H1 (cell line): ENCODE measurements at regions not wholly inside any gene's neighbourhood (a gene's known extent, or its start where the extent isn't known, plus 50 kb on each side); places are given as distances from the start of the nearest gene placed in this dataset.

ENCODE experiments used
- CTCF ChIA-PET: fragments of 300-600 bp; sonication (Branson Sonifier 250); formaldehyde crosslinking; loops from one replicate; lab custom pipeline; 2021; ENCODE audit not compliant: partially characterized antibody; lab: Charles Lee
- POLR2A ChIA-PET: fragments of 300-600 bp; sonication (Branson Sonifier 250); formaldehyde crosslinking; loops from one replicate; lab custom pipeline; 2021; ENCODE audit warnings: inconsistent platforms; ENCODE audit not compliant: partially characterized antibody; lab: Charles Lee
- DNase-seq, 2 experiments: peaks; one replicate each; pipeline versions ENCODE4 v3.0.0 to v3.0.0-alpha.2; 2010 to 2022; ENCODE audit warnings: low spot score in 2 of 2, low read depth in 1 of 2, mixed read lengths in 1 of 2
- FAIRE-seq: peaks from 2 replicates; lab custom pipeline; 2011; peaks lifted over from hg19 to GRCh38; lab: Jason Lieb, UNC
- H2AFZ ChIP-seq: 2 replicates; pipeline ENCODE4 v1.8.1; 2012; ENCODE audit warnings: low read length, inconsistent platforms
- H2AK5ac ChIP-seq: 2 replicates; pipeline ENCODE4 v1.6.1; 2013; ENCODE audit warnings: low read depth, low read length
- H2BK120ac ChIP-seq: replicated peaks from 2 replicates; pipeline ENCODE3; 2013; ENCODE audit warnings: low read depth, low read length, inconsistent platforms
- H2BK12ac ChIP-seq: 2 replicates; pipeline ENCODE4 v1.6.1; 2013; ENCODE audit warnings: low read depth, low read length
- H2BK15ac ChIP-seq: 2 replicates; pipeline ENCODE4 v1.6.1; 2013; ENCODE audit warnings: low read length
- H2BK20ac ChIP-seq: 2 replicates; pipeline ENCODE4 v1.6.1; 2013; ENCODE audit warnings: low read length
- H2BK5ac ChIP-seq: 2 replicates; pipeline ENCODE4 v1.6.1; 2013; ENCODE audit warnings: low read depth, low read length
- H3K14ac ChIP-seq: 2 replicates; pipeline ENCODE4 v1.6.1; 2013; ENCODE audit warnings: inconsistent platforms; ENCODE audit not compliant: insufficient read length
- H3K18ac ChIP-seq: 2 replicates; pipeline ENCODE4 v1.6.1; 2013; ENCODE audit warnings: low read length; ENCODE audit errors: extremely low read depth
- H3K23ac ChIP-seq: 2 replicates; pipeline ENCODE4 v1.6.1; 2013; ENCODE audit warnings: inconsistent platforms; ENCODE audit not compliant: insufficient read length
- H3K23me2 ChIP-seq: 2 replicates; pipeline ENCODE4 v1.6.1; 2013; ENCODE audit warnings: low read depth, low read length
- H3K27ac ChIP-seq: 2 replicates; pipeline ENCODE4 v1.6.1; 2011; ENCODE audit warnings: low read depth, low read length, inconsistent platforms
- H3K27me3 ChIP-seq, 4 experiments: replicated peaks in 1 of 4; 1 replicate in 1 of 4; 2 replicates in 3 of 4; pipeline versions ENCODE4 v1.6.1 to v1.8.1; 2011 to 2013; ENCODE audit warnings: low read length in 3 of 4, mild to moderate bottlenecking in 3 of 4, inconsistent platforms in 2 of 4, mixed read lengths in 2 of 4, moderate library complexity in 1 of 4; ENCODE audit not compliant: control insufficient read depth in 3 of 4, insufficient read depth in 3 of 4; ENCODE audit errors: extremely low read depth in 1 of 4
- H3K36me3 ChIP-seq, 4 experiments: 2 replicates each; pipeline versions ENCODE4 v1.6.1 to v1.8.1; 2011 to 2013; ENCODE audit warnings: mild to moderate bottlenecking in 4 of 4, low read length in 3 of 4, moderate library complexity in 2 of 4, control low read depth in 1 of 4, inconsistent platforms in 1 of 4; ENCODE audit not compliant: insufficient read depth in 4 of 4, control insufficient read depth in 2 of 4
- H3K4ac ChIP-seq: replicated peaks from 2 replicates; pipeline ENCODE3; 2013; ENCODE audit warnings: low read length, low read depth, mixed read lengths, inconsistent platforms; ENCODE audit not compliant: insufficient read length
- H3K4me1 ChIP-seq, 4 experiments: replicated peaks in 1 of 4; 1 replicate in 1 of 4; 2 replicates in 3 of 4; pipeline versions ENCODE4 v1.6.1 to v1.8.1; 2011 to 2013; ENCODE audit warnings: low read length in 3 of 4, inconsistent platforms in 2 of 4, mixed read lengths in 1 of 4; ENCODE audit not compliant: insufficient read depth in 4 of 4, control insufficient read depth in 3 of 4
- H3K4me2 ChIP-seq, 2 experiments: 2 replicates each; pipeline versions ENCODE4 v1.6.1 to v1.8.1; 2011 to 2013; ENCODE audit warnings: low read depth in 2 of 2, low read length in 2 of 2, control low read depth in 1 of 2, inconsistent platforms in 1 of 2, mild to moderate bottlenecking in 1 of 2; ENCODE audit not compliant: insufficient read depth in 1 of 2
- H3K4me3 ChIP-seq, 4 experiments: fragments of 200-600, 300-600 bp in 1 of 4; sonication (generic), shearing (Covaris generic), sonication (Bioruptor Twin) in 1 of 4; 2 replicates each; pipeline versions ENCODE4 v1.5.1 to v1.8.1; 2011 to 2016; ENCODE audit warnings: low read length in 4 of 4, low read depth in 3 of 4, control low read depth in 2 of 4, inconsistent platforms in 2 of 4, mild to moderate bottlenecking in 2 of 4, mixed read lengths in 1 of 4, moderate library complexity in 1 of 4; ENCODE audit not compliant: insufficient read depth in 2 of 4; ENCODE audit errors: extremely low read depth in 1 of 4
- H3K56ac ChIP-seq: replicated peaks from 2 replicates; pipeline ENCODE3; 2013; ENCODE audit warnings: low read depth, mild to moderate bottlenecking, mixed read lengths, low read length, inconsistent platforms; ENCODE audit not compliant: insufficient read length
- H3K79me1 ChIP-seq: 2 replicates; pipeline ENCODE4 v1.6.1; 2013; ENCODE audit warnings: low read depth, low read length, control low read depth
- H3K79me2 ChIP-seq, 2 experiments: 2 replicates each; pipeline versions ENCODE4 v1.6.1 to v1.8.1; 2012 to 2013; ENCODE audit warnings: low read length in 2 of 2, mild to moderate bottlenecking in 2 of 2, inconsistent platforms in 1 of 2; ENCODE audit not compliant: insufficient read depth in 2 of 2, control insufficient read depth in 1 of 2
- H3K9ac ChIP-seq, 4 experiments: replicated peaks in 1 of 4; 1 replicate in 1 of 4; 2 replicates in 3 of 4; pipeline versions ENCODE4 v1.6.1 to v1.8.1; 2011 to 2013; ENCODE audit warnings: low read depth in 3 of 4, low read length in 3 of 4, control low read depth in 2 of 4, mild to moderate bottlenecking in 2 of 4, moderate library complexity in 2 of 4, inconsistent platforms in 1 of 4; ENCODE audit errors: extremely low read depth in 1 of 4
- H3K9me3 ChIP-seq, 2 experiments: 2 replicates each; pipeline versions ENCODE4 v1.6.1 to v1.8.1; 2012 to 2013; ENCODE audit warnings: mild to moderate bottlenecking in 2 of 2, moderate library complexity in 2 of 2, control low read depth in 1 of 2, inconsistent platforms in 1 of 2, low read depth in 1 of 2, low read length in 1 of 2, mixed read lengths in 1 of 2; ENCODE audit not compliant: insufficient read depth in 2 of 2
- H4K20me1 ChIP-seq, 2 experiments: replicated peaks in 1 of 2; 2 replicates each; pipeline versions ENCODE3 to v1.8.1; 2011 to 2013; ENCODE audit warnings: inconsistent platforms in 2 of 2, low read length in 2 of 2, mild to moderate bottlenecking in 1 of 2; ENCODE audit not compliant: insufficient read depth in 2 of 2, control insufficient read depth in 1 of 2
- H4K5ac ChIP-seq: 2 replicates; pipeline ENCODE4 v1.6.1; 2013; ENCODE audit warnings: low read length, low read depth, mixed read lengths, inconsistent platforms; ENCODE audit not compliant: insufficient read length
- H4K8ac ChIP-seq: 2 replicates; pipeline ENCODE4 v1.8.0; 2013; ENCODE audit warnings: mild to moderate bottlenecking, moderate library complexity, low read length, inconsistent platforms; ENCODE audit not compliant: insufficient read depth; ENCODE audit errors: extremely low read depth
- H4K91ac ChIP-seq: replicated peaks from 2 replicates; pipeline ENCODE3; 2013; ENCODE audit warnings: low read length, mixed read lengths, inconsistent platforms; ENCODE audit not compliant: insufficient read length
- WGBS, 2 experiments: shearing (Covaris generic) in 1 of 2; methylation state at CpG; one replicate each; pipeline versions ENCODE4 v1.1.6 to v1.1.7; 2013 to 2015; ENCODE audit warnings: low lambda C conversion rate in 2 of 2, mixed read lengths in 2 of 2, inconsistent platforms in 1 of 2, low coverage in 1 of 2, missing lambda C conversion rate in 1 of 2; ENCODE audit not compliant: insufficient replicate concordance in 2 of 2, insufficient coverage in 1 of 2, insufficient read length in 1 of 2; ENCODE audit errors: extremely low coverage in 1 of 2, missing lambda C conversion rate in 1 of 2; 5-methylcytosine and 5-hydroxymethylcytosine counted together

- H4K5ac ChIP-seq = no peak overlapping the region
- no peaks in the 10 kb centered on the region; a peak in 1 of 8 replicates for H3K36me3 ChIP-seq
- no peak overlapping the region for H3K18ac ChIP-seq
- ChIA-PET POLR2A (no interaction called here), CTCF (interaction anchor here (0.6 kb wide), 1 partner anchor 232 kb away, joined by 3 read pairs; no protein-coding TSS in a partner anchor)
- no peak overlapping the region for H2BK120ac ChIP-seq
- no peak overlapping the region for H4K91ac ChIP-seq
- 92% methylated on average over 3 of the region's 3 CpGs; no CpG with 5 or more reads in 1 of the 2 experiments for WGBS, 2 experiments
- H2BK12ac ChIP-seq = no peak overlapping the region
- H2AFZ ChIP-seq = no peak overlapping the region
- H2BK20ac ChIP-seq = no peak overlapping the region
- no peaks in the 10 kb centered on the region for H3K4me1 ChIP-seq
- H3K4me2 ChIP-seq = no peak overlapping the region
- H3K14ac ChIP-seq = no peak overlapping the region
- H3K9ac ChIP-seq = no peak overlapping the region
- no peak overlapping the region for H4K8ac ChIP-seq
- no peak overlapping the region for H3K4ac ChIP-seq
- no peaks in the 10 kb centered on the region for H3K23me2 ChIP-seq
- no peak overlapping the region for H2BK5ac ChIP-seq
- no peak overlapping the region for H2AK5ac ChIP-seq
- H3K27me3 ChIP-seq = no peaks in the 10 kb centered on the region
- peaks cover 0 to 54% of the 10 kb centered on the region in 2 experiments; a peak in 2 of 4 replicates for H3K79me2 ChIP-seq
- FAIRE-seq = no peak
- peaks cover 0 to 9% of the 10 kb centered on the region in 2 experiments; a peak in 1 of 4 replicates for H3K9me3 ChIP-seq
- no peak overlapping the region for H2BK15ac ChIP-seq
- no peak overlapping the region for H3K27ac ChIP-seq
- no peak overlapping the region for H3K23ac ChIP-seq
- DNase-seq = no peak
- no peaks in the 10 kb centered on the region for H4K20me1 ChIP-seq
- no peak overlapping the region for H3K4me3 ChIP-seq
- H3K79me1 ChIP-seq = no peaks in the 10 kb centered on the region; the same call in 1 of the 2 replicates
- no peak overlapping the region for H3K56ac ChIP-seq
These were observed 479.2 kb upstream of the RGS6 start for GRCh38 chr14:71452987-71453386.
